Large intestine (tissue), 3 donors: ENCODE measurements at regions not wholly inside any gene's neighbourhood (a gene's known extent, or its start where the extent isn't known, plus 50 kb on each side); places are given as distances from the start of the nearest gene placed in this dataset.

Experiments used
- DNase-seq, 2 donors: peaks; one replicate each; pipeline versions ENCODE4 v3.0.0 to v3.0.0-alpha.2; 2013
- H3K27ac ChIP-seq: one replicate; pipeline ENCODE4 v1.5.1; 2013; ENCODE audit warnings: low read length
- H3K27me3 ChIP-seq: 2 replicates; pipeline ENCODE4 v1.6.1; 2013; ENCODE audit warnings: low read length; ENCODE audit not compliant: control insufficient read depth, insufficient read depth
- H3K36me3 ChIP-seq: 2 replicates; pipeline ENCODE4 v1.6.1; 2013; ENCODE audit warnings: low read length; ENCODE audit not compliant: control insufficient read depth, insufficient read depth
- H3K4me1 ChIP-seq: one replicate; pipeline ENCODE4 v1.6.1; 2013; ENCODE audit warnings: low read length; ENCODE audit not compliant: control insufficient read depth, insufficient read depth
- H3K4me3 ChIP-seq: one replicate; pipeline ENCODE4 v1.5.1; 2013; ENCODE audit warnings: low read length
- H3K9me3 ChIP-seq: one replicate; pipeline ENCODE4 v1.6.1; 2013; ENCODE audit warnings: mild to moderate bottlenecking, low read depth, low read length, moderate library complexity; ENCODE audit not compliant: control insufficient read depth
- WGBS: methylation state at CpG from one replicate; pipeline ENCODE4 v1.1.5; 2013; ENCODE audit warnings: low lambda C conversion rate; ENCODE audit not compliant: insufficient coverage; 5-methylcytosine and 5-hydroxymethylcytosine counted together

- Histone ChIP-seq H3K9me3 (no peaks in the 10 kb centered on the region), H3K27me3 (no peaks in the 10 kb centered on the region), H3K36me3 (no peaks in the 10 kb centered on the region), H3K4me1 (peaks cover 10% of the 10 kb centered on the region), H3K4me3 (no peak overlapping the region), H3K27ac (no peak overlapping the region)
- no peak for DNase-seq
These were observed 81.4 kb downstream of the DDIT4L start for GRCh38 chr4:100108869-100109268.

- Histone ChIP-seq H3K36me3 (no peaks in the 10 kb centered on the region), H3K9me3 (no peaks in the 10 kb centered on the region), H3K4me3 (no peak overlapping the region), H3K27ac (no peak overlapping the region), H3K27me3 (no peaks in the 10 kb centered on the region), H3K4me1 (peaks cover 10% of the 10 kb centered on the region)
- no CpG with 5 or more reads among the region's 1 CpG for WGBS
- DNase-seq = no peak
These were observed 83.3 kb downstream of the DDIT4L start for GRCh38 chr4:100106982-100107381.

GRCh38 chr4:100103671-100104070, 86.6 kb downstream of the DDIT4L start:
- H3K36me3 ChIP-seq = no peaks in the 10 kb centered on the region
- H3K9me3 ChIP-seq = no peaks in the 10 kb centered on the region
- H3K27ac ChIP-seq = no peak overlapping the region
- no peaks in the 10 kb centered on the region for H3K27me3 ChIP-seq
- no peak overlapping the region for H3K4me3 ChIP-seq
- no peak for DNase-seq
- H3K4me1 ChIP-seq = peaks cover 5% of the 10 kb centered on the region
- WGBS = 71% methylated on average over 1 of the region's 1 CpG

GRCh38 chr4:100100985-100101384, 89.3 kb downstream of the DDIT4L start:
- no CpG with 5 or more reads among the region's 3 CpGs for WGBS
- H3K9me3 ChIP-seq = no peaks in the 10 kb centered on the region
- no peak overlapping the region for H3K27ac ChIP-seq
- H3K4me3 ChIP-seq = no peak overlapping the region
- H3K4me1 ChIP-seq = peaks cover 5% of the 10 kb centered on the region
- DNase-seq = no peak
- H3K27me3 ChIP-seq = no peaks in the 10 kb centered on the region
- no peaks in the 10 kb centered on the region for H3K36me3 ChIP-seq

- DNase-seq = peak in 1 of 2 donors; percentile 43
- 67% methylated on average over 1 of the region's 2 CpGs for WGBS
- no peaks in the 10 kb centered on the region for H3K27me3 ChIP-seq
These were observed 90.5 kb downstream of the DDIT4L start for GRCh38 chr4:100099746-100100145.

GRCh38 chr4:100098681-100099080, 91.6 kb downstream of the DDIT4L start:
- Histone ChIP-seq H3K9me3 (no peaks in the 10 kb centered on the region), H3K4me3 (no peak overlapping the region), H3K4me1 (peaks cover 6% of the 10 kb centered on the region), H3K36me3 (no peaks in the 10 kb centered on the region), H3K27ac (no peak overlapping the region), H3K27me3 (no peaks in the 10 kb centered on the region)
- WGBS = no CpG with 5 or more reads among the region's 2 CpGs
- DNase-seq = no peak

More at GRCh38 chr4:100099746-100100145, 90.5 kb downstream of the DDIT4L start:
- Histone ChIP-seq H3K27ac (no peak overlapping the region), H3K9me3 (no peaks in the 10 kb centered on the region), H3K4me3 (no peak overlapping the region), H3K4me1 (peaks cover 5% of the 10 kb centered on the region), H3K36me3 (no peaks in the 10 kb centered on the region)

GRCh38 chr4:100098011-100098545, 92.2 kb downstream of the DDIT4L start:
- no CpG with 5 or more reads among the region's 7 CpGs for WGBS
- H3K9me3 ChIP-seq = no peaks in the 10 kb centered on the region
- H3K36me3 ChIP-seq = no peaks in the 10 kb centered on the region
- no peak for DNase-seq
- H3K27ac ChIP-seq = no peak overlapping the region
- H3K4me3 ChIP-seq = no peak overlapping the region
- no peaks in the 10 kb centered on the region for H3K27me3 ChIP-seq
- H3K4me1 ChIP-seq = peaks cover 10% of the 10 kb centered on the region

- Histone ChIP-seq H3K4me1 (peaks cover 7% of the 10 kb centered on the region), H3K4me3 (no peak overlapping the region), H3K27me3 (no peaks in the 10 kb centered on the region), H3K27ac (no peak overlapping the region), H3K9me3 (no peaks in the 10 kb centered on the region), H3K36me3 (no peaks in the 10 kb centered on the region)
- WGBS = no CpG with 5 or more reads among the region's 7 CpGs
- peak; percentile 40 to 68 for DNase-seq
These were observed 94.3 kb downstream of the DDIT4L start for GRCh38 chr4:100095729-100096595.

- peak; percentile 63 to 73 for DNase-seq
- no peaks in the 10 kb centered on the region for H3K27me3 ChIP-seq
- peaks cover 5% of the 10 kb centered on the region for H3K4me1 ChIP-seq
- H3K9me3 ChIP-seq = no peaks in the 10 kb centered on the region
- no peak overlapping the region for H3K27ac ChIP-seq
- no peak overlapping the region for H3K4me3 ChIP-seq
- WGBS = no CpG with 5 or more reads among the region's 8 CpGs
- no peaks in the 10 kb centered on the region for H3K36me3 ChIP-seq
These were observed 97.0 kb downstream of the DDIT4L start for GRCh38 chr4:100093091-100093866.

GRCh38 chr4:100087743-100088142, 102.5 kb downstream of the DDIT4L start:
- H3K4me3 ChIP-seq = no peak overlapping the region
- H3K4me1 ChIP-seq = peaks cover 2% of the 10 kb centered on the region
- H3K27ac ChIP-seq = no peak overlapping the region
- no peaks in the 10 kb centered on the region for H3K36me3 ChIP-seq
- no peak for DNase-seq
- no CpG with 5 or more reads among the region's 3 CpGs for WGBS
- H3K27me3 ChIP-seq = no peaks in the 10 kb centered on the region
- H3K9me3 ChIP-seq = peaks cover 3% of the 10 kb centered on the region
